GM12892 (cell line): ENCODE measurements at regions not wholly inside any gene's neighbourhood (a gene's known extent, or its start where the extent isn't known, plus 50 kb on each side); places are given as distances from the start of the nearest gene placed in this dataset.

ENCODE experiments used
- DNase-seq: peaks from one replicate; pipeline ENCODE4 v3.0.0; 2011; ENCODE audit not compliant: insufficient read length
- FAIRE-seq: peaks from 2 replicates; lab custom pipeline; 2011; peaks lifted over from hg19 to GRCh38; lab: Jason Lieb, UNC
- POLR2A ChIP-seq: IDR thresholded peaks from 2 replicates; pipeline ENCODE4 v1.6.1; 2011; ENCODE audit warnings: low read depth, low read length, control low read depth
- POLR2AphosphoS5 ChIP-seq: IDR thresholded peaks from 2 replicates; pipeline ENCODE4 v1.6.1; 2011; ENCODE audit warnings: low read depth, low read length, control low read depth
- TAF1 ChIP-seq: IDR thresholded peaks from 2 replicates; pipeline ENCODE4 v1.6.1; 2011; ENCODE audit warnings: low read depth, mild to moderate bottlenecking, control low read depth, low read length, borderline replicate concordance

DNA sequence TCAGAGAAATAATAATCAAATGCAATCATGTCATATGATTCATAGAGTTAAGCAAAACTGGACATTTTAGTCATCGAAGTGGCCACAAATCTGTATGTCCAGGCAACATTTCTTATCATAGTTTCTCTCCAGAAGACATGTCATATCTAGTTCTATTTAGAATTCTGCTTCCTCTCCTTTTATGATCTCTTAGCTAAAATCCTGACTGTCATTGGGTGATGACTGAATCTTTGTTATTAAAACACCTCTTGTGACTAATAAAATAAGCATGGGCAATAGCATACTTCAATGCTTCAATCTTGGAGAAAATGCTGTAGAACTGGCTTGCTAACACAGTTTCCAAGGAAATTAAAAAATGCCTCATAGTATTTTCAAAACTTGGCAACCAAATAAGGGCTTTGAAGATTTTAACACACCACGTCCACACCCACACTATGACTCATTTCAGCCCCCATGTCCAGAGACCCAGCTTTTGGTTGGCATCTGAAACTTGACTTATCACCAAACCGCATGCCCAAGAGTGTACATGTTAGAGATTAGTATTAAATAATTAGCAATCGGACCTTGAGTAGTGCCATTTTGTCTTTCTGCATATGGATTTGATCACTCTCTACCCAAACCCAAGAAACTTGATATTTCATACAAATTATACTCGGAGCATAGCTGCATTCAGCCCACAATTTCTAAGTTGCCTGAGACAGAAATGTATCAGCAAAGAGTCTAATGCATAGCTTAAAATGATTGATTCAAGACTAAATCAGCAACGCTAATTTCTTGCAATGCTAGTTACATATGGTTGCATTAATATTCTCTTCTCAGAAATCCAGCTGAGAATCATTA, 106.5 kb upstream of the ETAA1 start:
- no peak for TF ChIP-seq POLR2AphosphoS5
- TF ChIP-seq TAF1: no peak
- TF ChIP-seq POLR2A: no peak
- DNase-seq (no peak), FAIRE-seq (no peak)

GRCh38 chr2:67294218-67294617, 102.9 kb upstream of the ETAA1 start:
- no peak for FAIRE-seq
- TF ChIP-seq POLR2AphosphoS5 (no peak), TAF1 (no peak)
- no peak for DNase-seq

DNA sequence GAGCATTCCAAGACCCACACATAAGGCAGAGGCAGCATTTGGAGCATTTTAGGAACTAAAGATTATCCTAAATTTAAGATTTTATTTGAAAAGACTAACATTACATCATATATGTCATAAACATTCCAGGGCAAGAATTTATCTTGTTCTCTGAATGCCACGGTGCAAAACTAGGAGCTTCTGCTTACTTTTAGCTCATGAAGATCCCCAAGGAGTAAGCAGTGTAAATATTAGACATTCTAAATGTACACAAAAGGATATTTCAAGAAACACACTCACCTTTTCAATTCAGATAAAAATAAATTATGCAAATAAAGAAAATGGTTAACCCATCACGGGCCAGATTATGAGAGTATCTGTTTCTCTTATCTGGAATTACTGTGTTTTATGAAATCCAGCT, 101.7 kb upstream of the ETAA1 start:
- DNase-seq (no peak), FAIRE-seq (no peak)
- TF ChIP-seq POLR2A: no peak
- TF ChIP-seq POLR2AphosphoS5: no peak
- TF ChIP-seq TAF1: no peak

DNA sequence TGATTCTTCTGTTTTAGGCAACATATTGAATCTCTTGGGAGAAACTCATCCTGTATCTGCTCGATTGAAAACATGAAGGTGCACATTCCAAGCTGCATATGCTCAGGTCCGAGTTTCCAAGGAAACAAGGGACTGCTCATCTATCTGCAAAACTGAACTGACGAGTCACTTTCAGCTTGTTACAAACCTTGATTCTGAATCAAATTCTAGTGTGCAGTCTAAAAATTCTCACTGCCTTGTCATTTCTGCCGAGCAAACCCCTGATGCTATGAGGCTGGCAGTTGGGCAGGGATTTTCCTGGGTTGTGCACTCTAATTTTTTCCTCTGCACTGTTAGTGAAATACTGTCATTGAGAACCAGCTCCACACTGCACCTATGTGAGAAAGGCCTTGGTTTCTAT, 101.3 kb upstream of the ETAA1 start:
- FAIRE-seq (no peak), DNase-seq (no peak)
- no peak for TF ChIP-seq POLR2A
- TF ChIP-seq TAF1: no peak
- TF ChIP-seq POLR2AphosphoS5: no peak

DNA sequence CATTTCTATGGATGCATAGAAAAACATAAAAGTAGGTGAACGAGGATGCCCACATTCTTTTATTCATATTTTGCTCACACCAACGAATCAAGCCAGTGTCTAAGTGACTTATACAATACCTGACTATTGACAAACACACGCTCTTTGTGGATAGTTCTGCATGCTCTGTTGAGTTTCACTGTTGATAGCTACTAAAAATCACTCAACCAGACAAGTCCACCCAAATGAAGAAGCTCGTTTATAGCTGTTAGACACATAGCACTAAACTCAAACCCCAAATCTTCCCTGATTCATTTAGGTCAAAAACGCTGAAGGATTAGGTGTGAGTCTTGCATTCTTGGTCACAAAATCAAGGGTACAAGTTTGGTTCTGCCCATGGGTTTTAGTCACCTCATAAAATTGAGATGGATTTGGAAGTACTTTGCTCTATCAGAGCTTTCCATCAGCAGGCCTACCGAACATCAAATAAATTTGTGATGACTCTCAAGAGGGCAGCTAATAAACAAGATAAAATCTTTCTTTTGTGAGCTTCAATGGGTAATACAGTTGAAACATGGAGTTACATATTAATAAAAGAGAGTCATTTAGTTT, 92.7 kb upstream of the ETAA1 start:
- TF ChIP-seq POLR2A (no peak), POLR2AphosphoS5 (no peak), TAF1 (no peak)
- FAIRE-seq: no peak
- DNase-seq: no peak

- DNase-seq (no peak), FAIRE-seq (no peak)
- TF ChIP-seq POLR2A (no peak), TAF1 (no peak), POLR2AphosphoS5 (no peak)
These were observed 87.9 kb upstream of the ETAA1 start for GRCh38 chr2:67309281-67309680.

DNA sequence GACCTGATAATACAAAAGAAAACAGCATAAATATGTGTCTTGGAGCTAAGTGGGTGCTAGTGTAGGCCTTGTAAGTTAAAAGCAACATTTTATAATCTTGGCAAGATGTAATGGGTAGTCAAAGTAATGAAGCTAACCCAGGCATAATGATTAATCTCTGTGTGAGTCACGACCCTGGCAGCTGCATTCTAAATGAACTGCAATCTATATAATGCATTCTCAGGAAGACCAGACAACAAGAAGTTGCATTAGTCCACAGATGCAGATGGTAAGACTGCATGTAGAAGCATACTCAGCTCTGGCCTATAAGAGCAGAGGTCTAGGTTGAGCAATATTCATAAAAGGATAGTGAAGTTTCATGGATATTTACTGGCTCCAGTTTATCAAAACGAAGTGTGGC, 85.6 kb upstream of the ETAA1 start:
- no peak for DNase-seq

GRCh38 chr2:67312871-67313270, 84.3 kb upstream of the ETAA1 start:
- TF ChIP-seq POLR2AphosphoS5: no peak
- no peak for TF ChIP-seq POLR2A
- no peak for TF ChIP-seq TAF1
- DNase-seq (no peak), FAIRE-seq (no peak)

More for the DNA sequence above, 85.6 kb upstream of the ETAA1 start:
- TF ChIP-seq TAF1 (no peak), POLR2A (no peak), POLR2AphosphoS5 (no peak)
- no peak for FAIRE-seq

DNA sequence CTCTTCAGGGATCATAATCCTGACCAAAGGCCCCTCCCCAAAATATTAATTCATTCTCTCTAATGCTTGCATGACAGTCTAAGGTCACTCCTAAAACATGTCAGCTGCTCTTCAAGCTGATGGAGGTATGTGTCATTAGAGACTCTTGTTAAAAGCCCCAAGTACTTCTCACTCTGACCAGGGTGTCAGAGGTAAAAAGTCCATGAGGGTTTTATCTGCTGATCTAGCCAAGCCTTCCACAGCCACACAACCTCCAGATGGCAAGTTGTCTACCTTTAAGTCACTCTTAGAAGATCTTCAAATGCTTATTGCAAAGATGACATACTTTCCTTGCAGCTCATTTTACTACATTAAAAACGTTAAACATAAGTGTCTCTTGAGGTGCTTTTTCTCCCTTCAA, 83.6 kb upstream of the ETAA1 start:
- TF ChIP-seq TAF1 (no peak), POLR2AphosphoS5 (no peak), POLR2A (no peak)
- DNase-seq: no peak
- no peak for FAIRE-seq

DNA sequence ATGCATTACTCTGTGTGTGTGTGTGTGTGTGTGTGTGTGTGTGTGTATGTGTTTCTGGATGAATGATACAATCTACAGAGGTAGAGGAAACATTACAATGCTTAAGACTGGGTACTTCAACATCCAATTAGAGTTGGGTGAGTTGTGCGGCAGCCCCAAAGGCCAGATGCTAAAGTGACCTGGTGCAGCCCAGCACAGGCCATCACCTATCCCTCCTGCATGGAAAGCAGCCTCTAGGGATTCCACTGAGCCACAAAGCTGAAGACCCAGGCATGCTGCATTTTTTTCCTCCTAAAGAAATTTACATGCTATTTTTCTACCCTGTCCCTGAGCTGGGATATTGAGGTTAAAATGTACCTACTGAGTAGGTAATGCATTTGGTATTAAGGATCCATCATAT, 79.1 kb upstream of the ETAA1 start:
- DNase-seq (no peak), FAIRE-seq (no peak)
- TF ChIP-seq POLR2AphosphoS5 (no peak), TAF1 (no peak), POLR2A (no peak)

DNA sequence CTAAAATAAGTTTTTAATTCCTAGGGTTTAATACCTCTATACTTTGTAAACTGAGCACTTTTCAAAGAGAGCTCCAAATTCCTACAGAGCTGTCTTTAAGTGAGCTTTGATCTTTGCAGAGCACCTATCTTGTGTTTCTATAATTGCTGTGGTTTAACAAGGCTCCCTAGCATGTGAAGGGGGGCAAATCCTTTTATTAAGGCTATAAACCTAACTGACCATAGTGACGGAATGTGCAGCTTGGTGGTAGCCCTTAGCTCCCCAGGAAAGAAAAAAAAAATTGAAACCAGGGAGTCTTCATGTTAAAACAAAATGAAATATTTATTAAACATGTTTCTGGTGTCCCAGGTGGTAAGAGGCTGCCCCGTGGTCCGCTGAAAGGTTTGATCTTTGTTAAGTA, 78.6 kb upstream of the ETAA1 start:
- TF ChIP-seq POLR2A (no peak), TAF1 (no peak), POLR2AphosphoS5 (no peak)
- FAIRE-seq: no peak
- no peak for DNase-seq

GRCh38 chr2:67318993-67319481, 78.1 kb upstream of the ETAA1 start:
- TF ChIP-seq POLR2AphosphoS5: no peak
- FAIRE-seq (no peak), DNase-seq (no peak)
